Adipocyte (in vitro differentiated cells): ENCODE measurements at regions not wholly inside any gene's neighbourhood (a gene's known extent, or its start where the extent isn't known, plus 50 kb on each side); places are given as distances from the start of the nearest gene placed in this dataset.

Experiments
- DNase-seq: peaks from one replicate; pipeline ENCODE4 v3.0.0-alpha.2; 2015; ENCODE audit warnings: low read depth
- H3K27me3 ChIP-seq: replicated peaks from 2 replicates; pipeline ENCODE4 v1.7.0; 2013; ENCODE audit warnings: mild to moderate bottlenecking, low read length, moderate library complexity; ENCODE audit not compliant: control insufficient read depth, insufficient read depth
- H3K36me3 ChIP-seq: 2 replicates; pipeline ENCODE4 v1.7.0; 2013; ENCODE audit warnings: low read length, mild to moderate bottlenecking, moderate library complexity; ENCODE audit not compliant: control insufficient read depth, insufficient read depth, severe bottlenecking
- H3K4me1 ChIP-seq: 2 replicates; pipeline ENCODE4 v1.7.0; 2013; ENCODE audit warnings: mild to moderate bottlenecking, low read length, moderate library complexity; ENCODE audit not compliant: control insufficient read depth, insufficient read depth
- H3K4me3 ChIP-seq: 2 replicates; pipeline ENCODE4 v1.7.0; 2013; ENCODE audit warnings: mild to moderate bottlenecking, low read length, moderate library complexity
- H3K9ac ChIP-seq: 2 replicates; pipeline ENCODE4 v1.7.0; 2013; ENCODE audit warnings: mild to moderate bottlenecking, low read length, moderate library complexity
- H3K9me3 ChIP-seq: 2 replicates; pipeline ENCODE4 v1.7.0; 2013; ENCODE audit warnings: mild to moderate bottlenecking, low read length, moderate library complexity; ENCODE audit not compliant: control insufficient read depth

DNA sequence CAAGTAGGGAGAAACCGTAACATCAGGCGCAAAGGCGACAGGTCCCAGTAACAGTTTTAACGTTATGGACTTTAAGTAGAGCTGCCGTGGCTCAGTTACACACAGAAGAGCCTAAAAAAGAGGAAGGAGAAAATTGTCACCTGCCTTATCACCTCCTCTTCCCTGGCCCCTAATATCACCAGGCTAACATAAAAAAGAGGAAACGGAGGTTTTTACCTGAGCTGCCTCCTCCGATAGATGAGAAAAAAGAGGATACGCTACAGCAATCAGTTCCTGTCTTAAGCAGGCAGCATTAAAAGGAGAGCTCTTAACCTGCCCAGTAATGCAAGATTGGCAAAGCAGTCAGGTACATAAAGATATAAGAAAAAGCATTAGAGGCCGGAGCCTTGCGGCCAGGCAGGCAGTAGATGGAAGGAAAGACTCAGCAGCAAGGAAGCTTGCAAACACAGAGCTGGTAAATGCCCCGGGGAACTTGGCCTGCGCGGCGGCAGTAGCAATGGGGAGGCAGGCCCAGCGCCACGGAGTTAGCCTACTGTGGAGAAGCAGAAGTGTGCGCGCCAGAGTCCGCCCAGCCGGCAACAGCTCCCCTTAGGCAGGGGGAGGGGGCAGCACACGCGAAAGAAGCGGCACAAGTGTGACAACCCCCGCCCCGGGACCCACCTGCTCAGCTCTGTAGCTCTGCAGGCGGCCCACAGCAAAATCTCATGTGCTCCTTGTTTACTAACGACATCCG is 116.3 kb upstream of the SCN7A start:
- H3K4me3 ChIP-seq: peak overlapping the region; percentile 44
- no peak for DNase-seq

DNA sequence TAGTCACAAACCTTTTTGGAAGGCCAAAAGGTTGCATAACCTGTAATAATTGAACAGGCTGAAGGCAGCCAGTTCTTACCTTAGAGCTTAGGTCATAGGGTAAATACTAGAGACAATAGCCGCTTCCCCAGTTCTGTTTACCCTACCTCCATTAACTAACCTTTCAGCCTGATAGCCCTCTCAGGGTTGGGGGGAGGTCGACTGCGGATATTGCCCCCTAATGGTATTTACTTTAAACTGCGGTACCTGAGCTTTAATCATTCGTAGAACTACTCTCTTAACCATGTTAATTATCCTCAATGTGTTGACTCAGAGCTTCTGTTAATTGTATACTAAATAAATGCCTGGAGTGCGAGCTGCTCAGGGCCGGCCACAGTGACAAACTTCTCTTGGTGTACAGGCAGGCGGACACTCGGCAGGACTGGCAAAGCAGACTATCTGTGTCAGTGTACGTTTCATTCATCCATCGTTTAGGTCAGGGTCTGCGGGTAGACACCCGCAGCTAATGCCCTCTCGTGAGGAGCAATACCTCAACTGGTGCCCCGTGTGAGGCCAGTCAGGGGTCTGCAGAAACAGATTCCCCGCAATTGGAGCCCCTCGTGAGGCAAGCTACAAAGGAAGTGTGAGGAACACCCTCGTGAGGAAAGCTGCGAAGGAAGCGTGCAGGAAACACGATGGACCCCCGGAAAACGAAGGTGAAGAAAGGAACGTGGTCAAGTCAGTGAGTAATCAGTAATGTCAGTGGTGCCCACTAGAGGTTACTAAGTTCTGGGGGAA is 115.3 kb upstream of the SCN7A start:
- H3K4me1 ChIP-seq: no peaks in the 10 kb centered on the region
- H3K36me3 ChIP-seq: no peaks in the 10 kb centered on the region
- no peaks in the 10 kb centered on the region for H3K27me3 ChIP-seq
- H3K9me3 ChIP-seq: no peaks in the 10 kb centered on the region
- H3K4me3 ChIP-seq: no peak overlapping the region
- H3K9ac ChIP-seq: no peak overlapping the region
- DNase-seq: no peak

More for the DNA sequence above, 116.3 kb upstream of the SCN7A start:
- no peak overlapping the region for H3K9ac ChIP-seq
- no peaks in the 10 kb centered on the region for H3K4me1 ChIP-seq
- H3K27me3 ChIP-seq: no peaks in the 10 kb centered on the region
- no peaks in the 10 kb centered on the region for H3K36me3 ChIP-seq
- H3K9me3 ChIP-seq: no peaks in the 10 kb centered on the region

DNA sequence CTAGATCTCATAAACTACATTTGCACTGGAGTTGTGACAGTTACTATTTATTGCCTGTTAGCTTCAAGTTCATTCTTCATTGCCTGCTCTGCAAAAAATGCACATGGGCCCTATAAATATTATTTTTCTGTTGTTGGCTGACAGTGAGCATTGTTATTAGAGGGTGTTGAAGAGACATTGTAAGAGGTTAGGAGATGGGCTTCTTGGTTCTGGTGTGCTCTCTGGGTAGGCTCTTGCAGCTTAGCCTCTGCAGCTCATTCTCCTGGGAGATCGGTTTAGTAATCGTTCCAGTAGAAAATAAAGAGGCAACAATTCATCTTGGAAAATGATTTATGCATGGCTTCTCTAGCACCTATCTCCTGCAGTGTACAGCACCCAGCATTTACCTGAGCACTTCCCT is 113.8 kb upstream of the SCN7A start:
- H3K36me3 ChIP-seq: no peaks in the 10 kb centered on the region
- no peaks in the 10 kb centered on the region for H3K4me1 ChIP-seq
- no peaks in the 10 kb centered on the region for H3K27me3 ChIP-seq
- DNase-seq: no peak
- no peak overlapping the region for H3K4me3 ChIP-seq
- H3K9me3 ChIP-seq: no peaks in the 10 kb centered on the region
- no peak overlapping the region for H3K9ac ChIP-seq

DNA sequence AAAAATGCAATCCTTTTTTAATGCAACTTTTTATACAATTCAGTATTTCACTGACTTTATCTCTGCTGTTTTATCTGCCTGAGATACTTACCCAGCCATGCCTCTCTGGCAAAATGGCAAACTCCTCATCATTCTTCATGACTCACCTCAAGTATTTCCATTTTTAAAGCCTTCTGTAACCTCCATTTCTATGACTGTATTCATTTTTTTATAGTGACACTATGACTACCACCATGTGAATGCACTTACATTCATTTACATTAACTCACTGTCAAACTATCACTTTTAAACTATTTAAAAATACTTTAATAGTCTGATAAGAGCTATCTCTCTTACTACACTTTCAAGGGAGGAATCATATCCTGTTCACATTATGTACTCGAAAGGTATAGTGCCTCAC is 99.4 kb upstream of the SCN7A start:
- DNase-seq: peak; percentile 54
- Histone ChIP-seq H3K4me1 (no peaks in the 10 kb centered on the region), H3K27me3 (no peaks in the 10 kb centered on the region), H3K9ac (no peak overlapping the region), H3K4me3 (no peak overlapping the region), H3K36me3 (no peaks in the 10 kb centered on the region), H3K9me3 (peaks cover 2% of the 10 kb centered on the region)

DNA sequence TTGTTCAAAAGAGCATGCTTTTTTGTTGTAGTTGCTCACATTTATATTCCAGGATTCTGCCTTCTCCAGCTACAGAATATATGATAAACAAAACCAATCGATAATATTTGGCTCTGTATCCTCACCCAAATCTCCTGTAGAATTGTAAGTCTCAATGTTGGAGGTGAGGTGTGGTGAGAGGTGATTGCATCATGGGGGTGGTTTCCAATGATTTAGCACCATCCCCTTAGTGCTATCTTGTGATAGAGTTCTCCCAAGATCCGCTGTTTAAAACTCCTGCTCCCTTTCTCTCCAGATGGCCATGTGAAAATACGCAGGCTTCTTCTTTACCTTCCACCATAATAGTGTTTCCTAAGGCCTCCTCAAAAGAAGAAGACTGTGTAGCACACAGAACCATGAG is 98.7 kb upstream of the SCN7A start:
- no peak for DNase-seq
- Histone ChIP-seq H3K9me3 (no peaks in the 10 kb centered on the region), H3K4me3 (no peak overlapping the region), H3K4me1 (no peaks in the 10 kb centered on the region), H3K36me3 (no peaks in the 10 kb centered on the region), H3K27me3 (no peaks in the 10 kb centered on the region), H3K9ac (no peak overlapping the region)

DNA sequence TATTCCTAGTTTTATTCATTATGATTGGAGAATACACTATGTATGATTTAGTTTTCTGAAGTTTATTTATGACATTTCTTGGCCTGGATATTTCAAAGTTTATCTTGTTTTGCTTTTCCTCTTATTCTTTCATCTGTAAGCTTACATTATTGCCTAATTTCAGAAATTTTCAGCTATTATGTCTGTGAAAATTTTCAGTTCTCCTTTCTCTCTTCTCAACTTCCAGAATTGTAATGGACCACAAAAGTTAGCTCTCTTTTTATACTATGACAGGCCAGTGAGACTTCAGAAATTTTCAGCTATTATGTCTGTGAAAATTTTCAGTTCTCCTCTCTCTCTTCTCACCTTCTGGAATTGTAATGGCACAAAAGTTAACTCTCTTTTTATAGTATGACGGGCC is 97.2 kb upstream of the SCN7A start:
- H3K9me3 ChIP-seq: no peaks in the 10 kb centered on the region
- H3K36me3 ChIP-seq: no peaks in the 10 kb centered on the region
- H3K4me3 ChIP-seq: no peak overlapping the region
- no peaks in the 10 kb centered on the region for H3K27me3 ChIP-seq
- H3K9ac ChIP-seq: no peak overlapping the region
- H3K4me1 ChIP-seq: no peaks in the 10 kb centered on the region
- no peak for DNase-seq

DNA sequence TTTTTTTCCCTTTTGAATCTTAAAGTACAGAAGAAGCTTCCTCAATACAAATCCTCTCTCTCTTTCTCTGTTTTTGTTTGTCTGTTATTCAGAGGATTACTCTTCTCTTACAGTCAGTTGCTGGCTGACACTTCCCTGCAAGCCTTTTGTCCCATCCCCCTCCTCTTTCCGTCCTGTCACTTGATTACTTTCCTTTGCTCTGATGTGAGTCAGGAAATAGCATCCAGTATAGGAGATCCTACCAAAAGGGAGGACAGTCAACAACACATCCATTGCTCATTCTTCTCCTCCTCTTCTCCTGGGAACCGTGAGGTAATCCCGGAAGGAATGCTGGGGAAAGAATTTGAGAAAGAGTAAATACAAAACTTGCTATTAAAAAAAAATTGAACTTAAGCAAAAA is 79.3 kb upstream of the SCN7A start:
- peaks cover 6% of the 10 kb centered on the region for H3K4me1 ChIP-seq
- DNase-seq: peak; percentile 52
- no peaks in the 10 kb centered on the region for H3K9me3 ChIP-seq
- H3K9ac ChIP-seq: no peak overlapping the region
- H3K27me3 ChIP-seq: no peaks in the 10 kb centered on the region
- H3K36me3 ChIP-seq: no peaks in the 10 kb centered on the region
- H3K4me3 ChIP-seq: peak overlapping the region; percentile 35

DNA sequence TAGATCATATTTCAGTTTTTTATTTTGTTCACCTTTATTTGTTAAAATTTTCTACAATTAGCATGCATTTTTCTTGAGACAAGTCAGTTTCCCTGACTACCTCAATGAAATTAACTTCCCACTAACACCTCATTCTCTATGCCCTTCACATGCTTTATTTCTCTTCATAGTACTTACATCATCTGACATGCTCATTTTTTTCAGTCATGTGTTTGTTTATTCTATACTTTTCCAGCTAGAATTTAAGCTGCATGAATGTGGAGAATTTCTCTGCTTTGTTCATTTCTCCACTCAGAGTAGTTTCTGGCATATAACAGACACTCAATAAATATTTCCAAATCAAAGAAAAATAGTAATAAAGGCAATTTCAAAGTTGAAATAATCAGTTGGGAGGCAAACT is 78.9 kb upstream of the SCN7A start:
- H3K36me3 ChIP-seq: no peaks in the 10 kb centered on the region
- no peaks in the 10 kb centered on the region for H3K27me3 ChIP-seq
- no peak overlapping the region for H3K4me3 ChIP-seq
- no peaks in the 10 kb centered on the region for H3K9me3 ChIP-seq
- H3K9ac ChIP-seq: no peak overlapping the region
- DNase-seq: peak; percentile 54
- H3K4me1 ChIP-seq: peaks cover 6% of the 10 kb centered on the region

DNA sequence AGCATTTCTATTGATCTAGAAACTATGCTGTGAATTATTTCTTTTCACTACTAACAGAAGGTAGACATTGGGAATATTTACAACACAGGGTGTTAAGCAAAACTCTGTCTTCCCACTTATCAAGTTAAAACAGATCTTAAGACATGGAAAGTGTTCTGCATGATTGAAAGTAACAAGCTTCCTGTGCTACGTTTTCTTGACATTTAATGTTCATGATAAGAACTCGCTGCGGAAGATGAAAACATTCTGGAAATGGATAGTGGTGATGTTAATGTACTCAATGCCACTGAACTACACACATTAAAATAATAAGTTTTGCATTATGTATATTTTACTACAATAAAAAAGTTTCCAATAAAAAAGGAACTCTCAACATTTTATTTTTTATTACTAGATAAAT is 74.4 kb upstream of the SCN7A start:
- H3K9me3 ChIP-seq: no peaks in the 10 kb centered on the region
- peaks cover 4% of the 10 kb centered on the region for H3K4me1 ChIP-seq
- no peaks in the 10 kb centered on the region for H3K27me3 ChIP-seq
- H3K4me3 ChIP-seq: no peak overlapping the region
- no peak overlapping the region for H3K9ac ChIP-seq
- DNase-seq: no peak
- no peaks in the 10 kb centered on the region for H3K36me3 ChIP-seq

DNA sequence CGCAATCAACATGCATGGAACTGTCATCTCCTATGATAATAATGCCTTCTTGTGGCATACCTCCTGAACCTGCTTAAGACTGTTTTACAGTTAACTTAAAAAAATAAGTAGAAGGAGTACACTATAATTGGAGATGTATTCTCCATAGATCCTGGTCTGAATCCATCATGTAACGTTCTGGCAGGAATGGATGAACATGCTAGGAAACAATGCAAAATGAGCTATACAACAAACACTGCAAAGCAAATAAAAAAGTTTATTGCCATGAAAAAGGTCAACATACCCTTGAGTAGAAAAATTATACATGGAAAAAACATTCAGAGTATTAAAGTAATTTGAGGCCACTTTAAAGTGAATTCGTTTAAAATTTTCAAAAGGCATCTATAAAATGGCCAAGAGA is 71.5 kb upstream of the SCN7A start:
- no peaks in the 10 kb centered on the region for H3K4me1 ChIP-seq
- no peaks in the 10 kb centered on the region for H3K9me3 ChIP-seq
- no peak overlapping the region for H3K9ac ChIP-seq
- H3K27me3 ChIP-seq: no peaks in the 10 kb centered on the region
- no peak for DNase-seq
- H3K4me3 ChIP-seq: no peak overlapping the region
- no peaks in the 10 kb centered on the region for H3K36me3 ChIP-seq

DNA sequence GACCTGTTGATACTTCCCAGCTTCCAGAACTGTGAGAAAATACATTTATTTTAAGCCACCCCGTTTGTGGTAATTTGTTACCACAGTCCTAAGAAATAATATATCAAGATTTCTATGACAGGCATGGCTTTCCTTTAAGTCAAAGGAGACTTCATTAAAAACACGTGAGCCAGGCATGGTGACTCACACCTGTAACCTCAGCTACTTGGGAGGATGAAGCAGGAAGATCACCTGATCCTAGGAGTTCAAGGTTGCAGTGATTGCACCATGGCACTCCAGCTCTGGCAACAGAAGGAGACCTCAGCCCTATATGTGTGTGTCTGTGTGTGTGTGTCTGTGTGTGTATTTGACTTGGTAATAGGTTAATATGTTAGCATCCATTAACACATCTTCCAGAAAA is 69.8 kb upstream of the SCN7A start:
- Histone ChIP-seq H3K9me3 (no peaks in the 10 kb centered on the region), H3K4me3 (no peak overlapping the region), H3K36me3 (no peaks in the 10 kb centered on the region), H3K4me1 (no peaks in the 10 kb centered on the region), H3K27me3 (no peaks in the 10 kb centered on the region), H3K9ac (no peak overlapping the region)
- no peak for DNase-seq
